ENCODE measurements at regions not wholly inside any gene's neighbourhood (a gene's known extent, or its start where the extent isn't known, plus 50 kb on each side); places are given as distances from the start of the nearest gene placed in this dataset.
A peak's percentile ranks its signal among the peaks of the same experiment; 100 is the strongest.
"Not testable (repeated sequence)": the region's sequence is repeated elsewhere in the genome, so short reads cannot be mapped to it uniquely, and the experiment has no call there.

DNA sequence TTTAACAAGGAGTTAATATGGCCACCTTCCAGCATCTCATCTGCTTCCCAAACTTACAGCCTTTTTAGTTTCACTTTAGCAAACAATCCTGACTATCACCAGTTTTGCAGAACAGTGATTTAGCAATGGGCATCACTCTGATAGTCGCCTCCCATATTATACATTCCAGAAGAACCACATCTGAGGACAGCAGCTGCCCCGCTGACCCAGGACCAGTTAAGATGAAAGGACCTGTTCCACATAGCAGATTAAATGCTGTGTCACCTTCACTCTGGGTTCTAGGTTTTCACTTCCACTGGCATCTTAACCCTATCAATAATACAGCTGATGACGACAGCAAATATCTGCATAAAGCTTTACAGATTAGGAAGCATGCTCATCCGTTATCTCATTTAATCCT is 99.8 kb downstream of the TRIM69 start:
- DNase-seq (no peak), ATAC-seq (replicated peaks) (no peak)
- Mint-ChIP-seq H3K27me3 (no peaks in the 10 kb centered on the region), H3K27ac (no peak overlapping the region), H3K9me3 (no peaks in the 10 kb centered on the region), H3K36me3 (no peaks in the 10 kb centered on the region), H3K4me3 (no peak overlapping the region), H3K4me1 (peaks cover 0 to 2% of the 10 kb centered on the region in 2 donors)

DNA sequence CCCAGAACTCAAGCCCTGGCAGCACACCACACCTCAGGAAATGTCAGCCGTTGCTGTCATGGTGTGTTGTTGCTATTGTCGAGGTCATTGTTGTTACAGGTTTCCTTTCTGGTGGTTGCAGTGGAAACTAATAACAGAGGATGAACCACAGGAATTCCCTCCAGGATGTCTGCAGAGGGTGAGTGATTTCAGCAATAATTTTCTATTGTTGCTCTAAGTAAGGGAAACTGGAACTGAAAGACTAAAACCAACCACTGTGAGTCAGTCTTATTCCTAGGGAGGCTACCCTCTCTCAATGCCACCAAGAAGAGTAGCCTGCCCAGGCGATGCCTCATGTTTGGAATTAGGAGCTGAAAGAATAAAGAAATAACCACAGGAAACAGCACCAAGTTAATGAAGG is 102.6 kb downstream of the TRIM69 start:
- H3K4me3 Mint-ChIP-seq, H3K27me3 Mint-ChIP-seq, DNase-seq, H3K36me3 Mint-ChIP-seq, H3K27ac Mint-ChIP-seq, H3K4me1 Mint-ChIP-seq, H3K9me3 Mint-ChIP-seq: not testable (repeated sequence)
- ATAC-seq (replicated peaks), result peak; percentile 58 to 69

DNA sequence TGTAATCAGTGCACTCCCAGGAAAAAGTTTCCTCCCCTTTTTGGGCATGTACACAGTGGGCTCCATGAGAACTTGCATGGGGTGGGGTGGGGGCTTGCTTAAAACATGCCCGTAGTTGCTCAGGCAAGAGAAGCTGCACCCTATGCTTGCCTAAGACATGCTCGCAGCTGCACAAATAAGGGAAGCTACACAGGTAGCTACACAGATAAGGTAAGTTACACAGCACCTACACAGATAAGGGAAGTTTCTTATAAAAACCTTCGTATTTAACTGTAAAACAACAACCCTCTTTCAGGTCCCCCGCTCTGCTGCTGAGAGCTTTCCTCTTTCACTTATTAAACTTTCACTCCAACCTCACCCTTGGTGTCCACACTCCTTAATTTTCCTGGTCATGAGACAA is 105.4 kb downstream of the TRIM69 start:
- H3K27ac Mint-ChIP-seq; H3K27me3 Mint-ChIP-seq; H3K4me3 Mint-ChIP-seq; ATAC-seq (replicated peaks); H3K4me1 Mint-ChIP-seq; H3K9me3 Mint-ChIP-seq; H3K36me3 Mint-ChIP-seq; DNase-seq: not testable (repeated sequence)

DNA sequence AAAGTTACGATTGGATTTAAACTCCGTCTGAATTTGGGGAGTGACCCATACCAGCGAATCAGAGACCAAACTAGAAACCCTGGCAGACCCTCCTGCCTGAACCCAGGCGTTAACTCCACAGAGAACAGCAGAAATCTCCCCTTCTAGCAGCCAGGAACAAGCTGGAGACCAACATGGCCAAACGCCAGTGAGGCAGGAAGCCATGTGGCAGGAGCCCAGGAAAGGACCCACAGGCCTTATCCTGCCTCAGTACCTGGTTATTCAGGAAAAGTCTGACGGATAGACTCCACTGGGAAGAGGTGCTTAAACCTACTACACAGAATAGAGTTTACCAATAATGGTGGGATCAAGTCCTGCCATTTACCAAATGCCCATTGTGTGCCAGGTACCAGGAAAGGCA is 106.6 kb downstream of the TRIM69 start:
- not testable (repeated sequence) for H3K4me3 Mint-ChIP-seq; H3K9me3 Mint-ChIP-seq; H3K4me1 Mint-ChIP-seq; H3K27ac Mint-ChIP-seq; H3K36me3 Mint-ChIP-seq; ATAC-seq (replicated peaks); H3K27me3 Mint-ChIP-seq; DNase-seq

DNA sequence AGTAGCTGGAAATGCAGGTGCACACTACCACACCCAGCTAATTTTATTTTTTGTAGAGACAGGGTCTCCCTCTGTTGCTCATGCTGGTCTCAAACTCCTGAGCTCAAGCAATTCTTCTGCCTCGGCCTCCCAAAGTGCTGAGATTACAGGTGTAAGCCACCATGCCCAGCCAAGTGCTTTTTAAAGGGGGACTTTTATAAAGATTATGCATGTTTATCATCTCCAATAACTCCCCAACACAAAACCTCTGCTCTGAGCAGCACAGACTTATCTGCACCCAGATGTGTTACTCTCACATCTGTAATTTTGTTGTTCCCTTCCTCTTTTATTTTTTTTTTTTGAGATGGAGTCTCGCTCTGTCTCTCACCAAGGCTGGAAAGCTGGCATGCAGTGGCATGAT is 108.6 kb downstream of the TRIM69 start:
- H3K4me3 Mint-ChIP-seq, result not testable (repeated sequence)

DNA sequence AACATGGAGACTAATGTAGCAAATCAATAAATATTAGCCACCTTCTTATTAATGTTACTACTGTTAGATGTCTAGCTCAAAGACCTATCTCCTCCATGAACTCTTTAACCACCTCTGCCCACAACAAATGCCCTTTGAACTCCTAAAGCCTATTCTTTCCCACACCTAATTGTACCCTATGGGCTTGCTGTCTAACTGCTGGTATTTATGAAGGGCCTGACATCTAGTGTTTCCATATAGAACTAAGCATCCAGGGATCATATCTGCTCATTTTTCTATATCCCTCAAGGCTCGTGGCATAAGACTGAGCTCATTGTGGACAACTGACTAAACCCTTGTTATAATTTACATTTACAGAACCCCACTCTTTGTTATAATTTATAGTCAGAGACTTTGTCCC is 109.8 kb downstream of the TRIM69 start:
- ATAC-seq (replicated peaks), result not testable (repeated sequence)

More for the DNA sequence above, 108.6 kb downstream of the TRIM69 start:
- DNase-seq, H3K27ac Mint-ChIP-seq, H3K27me3 Mint-ChIP-seq, H3K36me3 Mint-ChIP-seq, H3K9me3 Mint-ChIP-seq, H3K4me1 Mint-ChIP-seq: not testable (repeated sequence)
- peak; percentile 50 to 59 for ATAC-seq (replicated peaks)

DNA sequence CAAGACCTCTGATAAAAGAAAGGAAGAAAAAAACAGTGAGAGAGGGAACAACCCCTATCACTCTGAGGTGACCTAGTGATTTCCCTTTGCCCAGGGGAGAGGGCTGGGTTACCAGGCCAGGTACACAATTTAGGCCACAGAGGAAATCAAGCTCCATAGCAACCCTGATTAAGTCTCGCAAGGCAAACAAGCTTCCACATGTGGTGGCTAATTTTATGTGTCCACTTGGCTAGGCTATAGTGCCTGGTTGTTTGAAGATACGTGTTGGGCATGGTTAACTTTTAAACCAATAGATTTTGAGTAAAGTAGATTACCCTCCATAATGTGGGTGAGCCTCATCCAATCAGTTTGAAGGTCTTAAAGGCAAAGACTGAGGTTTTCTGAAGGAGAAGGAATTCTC is 108.9 kb upstream of the TERB2 start:
- H3K27me3 Mint-ChIP-seq, result not testable (repeated sequence)

More for the DNA sequence above, 109.8 kb downstream of the TRIM69 start:
- H3K27ac Mint-ChIP-seq, H3K4me3 Mint-ChIP-seq, H3K36me3 Mint-ChIP-seq, H3K27me3 Mint-ChIP-seq, H3K4me1 Mint-ChIP-seq, H3K9me3 Mint-ChIP-seq, DNase-seq: not testable (repeated sequence)

DNA sequence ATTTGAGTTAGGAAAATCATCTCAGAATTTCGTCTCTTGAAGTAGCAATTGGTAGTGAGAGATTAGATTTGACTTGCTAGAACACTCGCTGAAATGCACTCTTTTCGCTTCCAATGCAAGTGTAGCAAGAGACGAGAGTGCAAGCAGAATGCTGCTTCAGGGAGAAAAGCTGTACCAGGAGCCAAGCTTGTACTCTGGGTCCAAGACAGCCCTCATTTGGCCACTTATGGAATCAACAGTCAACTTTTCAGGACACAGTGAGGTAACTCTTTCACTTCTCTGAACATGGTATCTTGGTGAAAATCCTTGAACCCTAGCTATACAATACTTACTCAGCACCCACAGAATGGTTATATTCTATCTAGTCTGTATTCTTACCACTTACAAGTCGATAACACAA is 107.6 kb upstream of the TERB2 start:
- not testable (repeated sequence) for ATAC-seq (replicated peaks); H3K27me3 Mint-ChIP-seq; H3K9me3 Mint-ChIP-seq; H3K36me3 Mint-ChIP-seq; H3K4me3 Mint-ChIP-seq; DNase-seq; H3K4me1 Mint-ChIP-seq; H3K27ac Mint-ChIP-seq

More for the DNA sequence above, 108.9 kb upstream of the TERB2 start:
- not testable (repeated sequence) for DNase-seq; ATAC-seq (replicated peaks); H3K4me3 Mint-ChIP-seq; H3K27ac Mint-ChIP-seq; H3K4me1 Mint-ChIP-seq; H3K9me3 Mint-ChIP-seq; H3K36me3 Mint-ChIP-seq

DNA sequence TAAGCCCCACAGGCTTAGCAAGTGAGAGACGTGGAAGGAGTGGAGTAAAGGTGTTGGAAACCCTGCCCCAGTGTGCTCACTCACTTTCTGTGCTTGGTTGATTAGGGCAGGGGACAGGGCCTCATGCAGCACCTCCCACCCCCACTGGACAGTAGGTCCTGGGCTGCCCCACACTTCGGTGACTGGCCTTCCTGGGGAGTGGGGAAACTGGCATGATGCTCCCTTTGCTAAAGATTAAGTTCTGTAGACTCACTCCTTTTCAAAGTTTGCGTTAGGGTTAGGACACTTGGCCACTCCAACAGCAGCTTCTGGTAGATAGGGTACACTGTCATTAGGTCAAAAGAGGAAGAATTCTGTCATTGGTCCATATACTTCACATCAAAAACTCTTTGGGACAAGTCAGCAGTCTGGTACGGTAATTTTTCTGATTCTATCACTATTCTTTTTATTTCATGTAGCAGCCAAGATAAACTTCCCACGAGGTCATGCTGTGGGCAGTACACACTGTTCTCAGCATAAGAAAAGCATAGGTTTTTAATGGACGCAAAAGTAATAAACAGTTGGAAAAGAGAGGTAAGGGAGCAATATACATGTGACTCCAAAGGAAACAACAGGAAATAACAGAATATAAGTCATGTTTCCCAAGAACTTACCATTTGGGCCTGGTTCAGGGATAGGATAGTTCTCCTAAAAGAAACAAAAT is 106.6 kb upstream of the TERB2 start:
- H3K36me3 Mint-ChIP-seq; H3K9me3 Mint-ChIP-seq; ATAC-seq (replicated peaks); DNase-seq; H3K27ac Mint-ChIP-seq; H3K4me3 Mint-ChIP-seq; H3K27me3 Mint-ChIP-seq; H3K4me1 Mint-ChIP-seq: not testable (repeated sequence)

DNA sequence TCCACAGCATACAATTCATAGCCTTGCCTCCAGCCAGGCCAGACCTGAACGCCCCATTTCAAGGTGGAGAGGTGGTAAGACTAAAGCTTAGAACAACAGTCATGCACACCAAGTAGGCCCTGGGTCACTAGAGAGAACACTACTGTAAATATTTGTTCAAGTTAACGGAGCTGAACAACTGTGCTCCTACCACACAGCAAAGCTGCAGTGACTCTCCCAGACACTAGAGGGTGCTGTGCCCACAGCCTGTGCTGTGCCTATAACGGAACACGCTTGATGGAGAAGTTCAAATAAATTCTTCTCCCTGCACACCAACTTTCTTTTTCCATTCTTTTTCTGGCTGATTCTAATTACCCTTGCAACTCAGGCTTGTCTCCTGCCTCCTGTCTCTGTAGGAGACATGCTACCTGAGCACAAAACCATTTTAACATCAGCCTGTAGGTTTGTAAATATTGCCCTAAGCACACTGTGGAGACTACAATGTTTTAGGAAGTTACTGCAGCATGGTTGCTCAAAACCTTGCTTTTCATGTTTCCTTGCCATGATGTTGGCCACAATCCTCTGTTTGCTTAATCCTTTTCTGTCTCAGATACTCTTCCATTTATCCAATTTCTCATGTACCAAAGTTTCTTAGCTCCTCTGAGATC is 103.1 kb upstream of the TERB2 start:
- H3K4me3 Mint-ChIP-seq, H3K27me3 Mint-ChIP-seq, H3K36me3 Mint-ChIP-seq, H3K4me1 Mint-ChIP-seq, H3K9me3 Mint-ChIP-seq: not testable (repeated sequence)
- DNase-seq, result peak; percentile 56
- peak; percentile 94 for ATAC-seq (replicated peaks)
- peak overlapping the region; percentile 44 for H3K27ac Mint-ChIP-seq

DNA sequence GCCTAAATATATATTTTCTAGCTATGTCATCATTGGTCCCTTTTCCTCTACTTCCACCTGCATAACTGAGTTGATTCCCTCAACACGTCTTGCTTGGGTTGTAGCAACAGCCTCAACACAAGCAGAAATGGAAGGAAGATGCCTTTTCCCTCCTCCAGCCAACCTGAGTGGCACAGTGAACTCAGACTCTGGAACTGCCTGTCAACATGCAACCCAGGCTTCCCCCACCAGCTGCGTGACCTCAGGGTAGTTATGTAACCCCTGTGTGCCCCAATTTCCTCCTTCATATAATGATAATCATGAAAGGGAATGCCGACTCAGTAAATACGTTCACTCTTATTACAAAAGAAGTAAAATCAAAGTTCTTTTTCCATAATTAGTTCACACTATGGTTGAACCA is 101.8 kb upstream of the TERB2 start:
- H3K4me3 Mint-ChIP-seq; ATAC-seq (replicated peaks); H3K27me3 Mint-ChIP-seq; H3K9me3 Mint-ChIP-seq; DNase-seq; H3K4me1 Mint-ChIP-seq; H3K27ac Mint-ChIP-seq; H3K36me3 Mint-ChIP-seq: not testable (repeated sequence)

DNA sequence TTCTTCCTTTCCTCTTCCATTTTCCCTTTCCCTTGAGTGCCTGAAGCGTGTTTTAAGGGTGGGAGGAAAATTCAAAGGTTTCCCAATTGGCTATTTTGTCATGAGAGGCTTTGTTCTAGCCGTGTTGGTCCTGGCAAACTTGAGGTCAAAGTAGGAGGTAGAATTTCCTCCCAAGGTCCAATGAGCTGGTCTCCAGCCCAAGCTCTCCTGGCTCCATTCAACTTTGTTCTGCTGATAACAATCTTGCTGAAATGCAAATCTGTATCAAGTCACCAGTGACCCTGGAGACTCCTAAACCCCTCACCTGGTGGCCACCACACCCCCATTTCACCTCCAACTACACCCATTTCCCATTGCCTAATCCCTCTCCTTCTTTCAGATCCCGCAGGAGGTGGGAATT is 100.2 kb upstream of the TERB2 start:
- not testable (repeated sequence) for H3K27ac Mint-ChIP-seq; H3K9me3 Mint-ChIP-seq; H3K36me3 Mint-ChIP-seq; H3K4me3 Mint-ChIP-seq; H3K27me3 Mint-ChIP-seq; DNase-seq; H3K4me1 Mint-ChIP-seq; ATAC-seq (replicated peaks)

DNA sequence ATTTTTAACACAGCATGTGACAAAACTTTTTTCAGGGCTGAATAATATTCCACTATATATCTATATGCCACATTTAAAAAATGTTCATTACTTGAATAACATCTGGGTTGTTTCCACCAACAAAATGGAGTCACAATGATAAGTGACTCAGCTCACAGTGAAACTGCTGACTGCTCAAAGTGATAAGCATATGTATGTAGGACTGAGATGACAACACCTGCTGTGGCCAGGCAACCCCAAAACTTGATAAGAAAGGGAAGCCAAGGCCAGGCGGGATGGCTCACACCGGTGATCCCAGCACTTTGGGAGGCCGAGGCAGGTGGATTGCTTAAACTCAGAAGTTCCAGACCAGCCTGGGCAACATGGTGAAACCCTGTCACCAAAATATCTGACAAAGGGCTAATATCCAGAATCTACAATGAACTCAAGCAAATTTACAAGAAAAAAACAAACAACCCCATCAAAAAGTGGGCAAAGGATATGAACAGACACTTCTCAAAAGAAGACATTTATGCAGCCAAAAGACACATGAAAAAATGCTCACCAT is 99.2 kb upstream of the TERB2 start:
- not testable (repeated sequence) for H3K4me3 Mint-ChIP-seq; H3K27ac Mint-ChIP-seq; H3K36me3 Mint-ChIP-seq; H3K4me1 Mint-ChIP-seq; ATAC-seq (replicated peaks); H3K27me3 Mint-ChIP-seq; H3K9me3 Mint-ChIP-seq; DNase-seq

DNA sequence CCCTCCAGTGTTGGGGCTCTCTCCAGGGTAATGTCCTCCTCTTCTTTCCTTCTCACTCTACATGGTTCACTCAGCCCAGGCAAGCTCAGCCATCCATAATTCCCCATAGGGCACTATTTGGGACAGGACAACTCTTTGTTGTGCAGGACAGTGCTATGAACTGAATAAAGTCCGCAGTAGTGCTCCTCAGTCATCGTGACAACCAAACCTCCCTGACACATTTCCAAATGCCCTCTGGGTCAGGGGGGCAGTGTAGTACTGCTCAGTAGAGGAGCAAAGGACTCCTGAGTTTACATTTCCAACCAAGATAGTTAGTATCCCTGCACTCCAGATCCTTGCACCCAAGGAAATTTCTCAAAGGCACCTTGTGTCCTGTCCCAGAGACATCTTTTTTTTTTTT is 97.4 kb upstream of the TERB2 start:
- not testable (repeated sequence) for H3K27ac Mint-ChIP-seq; H3K4me1 Mint-ChIP-seq; H3K36me3 Mint-ChIP-seq; DNase-seq; ATAC-seq (replicated peaks); H3K27me3 Mint-ChIP-seq; H3K9me3 Mint-ChIP-seq; H3K4me3 Mint-ChIP-seq

DNA sequence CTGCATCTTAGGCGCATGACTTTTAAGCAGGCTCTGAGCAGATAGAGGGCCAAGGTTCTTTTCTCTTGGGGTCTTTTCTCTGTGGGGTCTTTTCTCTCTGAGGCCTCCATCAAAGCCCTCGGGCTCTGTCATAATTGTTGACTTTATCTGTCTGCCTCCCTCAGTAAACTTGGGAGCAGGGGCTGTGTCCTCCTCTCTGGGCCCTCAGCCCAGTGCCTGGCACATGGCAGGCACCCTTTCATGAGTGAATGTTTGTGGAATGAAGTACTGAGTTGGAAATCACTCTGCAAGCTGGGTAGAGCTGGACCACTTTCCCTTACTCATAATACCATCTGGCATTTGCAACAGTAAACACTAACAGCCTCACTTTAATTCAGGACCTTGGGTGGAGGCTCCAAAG is 96.3 kb upstream of the TERB2 start:
- not testable (repeated sequence) for H3K9me3 Mint-ChIP-seq

More for the DNA sequence above, 96.3 kb upstream of the TERB2 start:
- not testable (repeated sequence) for H3K27ac Mint-ChIP-seq; ATAC-seq (replicated peaks); H3K27me3 Mint-ChIP-seq; H3K4me1 Mint-ChIP-seq; H3K4me3 Mint-ChIP-seq; DNase-seq; H3K36me3 Mint-ChIP-seq

Measured in stimulated activated naive B cell treated with anti-CD40 and anti-IgM and Interleukin-4, amounts not matched to agents 10 μg/mL and 1 μg/mL and 100 μg/mL, for 72 hours (primary cell).